SK-N-SH treated with all-trans-retinoic acid at 6 μM for 48 hours (cell line): ENCODE measurements at regions not wholly inside any gene's neighbourhood (a gene's known extent, or its start where the extent isn't known, plus 50 kb on each side); places are given as distances from the start of the nearest gene placed in this dataset.

ENCODE experiments used
- ARNTL ChIP-seq: fragments of 450-650 bp; formaldehyde crosslinking; IDR thresholded peaks from 2 replicates; pipeline ENCODE4 v1.5.0; 2020; ENCODE audit warnings: low read depth, mild to moderate bottlenecking, moderate library complexity, borderline replicate concordance
- CREB5 ChIP-seq: fragments of 250-450 bp; sonication (Bioruptor Pico); IDR thresholded peaks from 2 replicates; pipeline ENCODE4 v1.5.1; 2020; ENCODE audit warnings: low read depth, mild to moderate bottlenecking, moderate library complexity
- GLIS3 ChIP-seq: fragments of 250-450 bp; sonication (Bioruptor Pico); IDR thresholded peaks from 2 replicates; pipeline ENCODE4 v1.5.0; 2020; ENCODE audit warnings: mild to moderate bottlenecking, moderate library complexity
- OSR1 ChIP-seq: fragments of 250-450 bp; sonication (Bioruptor Pico); IDR thresholded peaks from 2 replicates; pipeline ENCODE4 v1.8.0; 2022; ENCODE audit warnings: moderate library complexity, mild to moderate bottlenecking, inconsistent platforms
- PATZ1 ChIP-seq: fragments of 250-450 bp; sonication (Bioruptor Pico); IDR thresholded peaks from 2 replicates; pipeline ENCODE4 v1.8.0; 2020; ENCODE audit warnings: mild to moderate bottlenecking, moderate library complexity, borderline replicate concordance
- RARB ChIP-seq: fragments of 250-450 bp; sonication (Bioruptor Pico); IDR thresholded peaks from 2 replicates; pipeline ENCODE4 v1.8.0; 2021; ENCODE audit warnings: mild to moderate bottlenecking, moderate library complexity
- SNAI2 ChIP-seq: fragments of 250-450 bp; sonication (Bioruptor Pico); IDR thresholded peaks from 2 replicates; pipeline ENCODE4 v1.5.0; 2020; ENCODE audit warnings: mild to moderate bottlenecking, moderate library complexity
- TOX ChIP-seq: fragments of 250-450 bp; sonication (Bioruptor Pico); IDR thresholded peaks from 2 replicates; pipeline ENCODE4 v1.8.0; 2021; ENCODE audit warnings: mild to moderate bottlenecking, moderate library complexity, borderline replicate concordance

- TF ChIP-seq CREB5 (CRISPR knock-in tag) (no peak), OSR1 (no peak), GLIS3 (CRISPR knock-in tag) (no peak), ARNTL (CRISPR knock-in tag) (no peak), RARB (CRISPR knock-in tag) (no peak), PATZ1 (CRISPR knock-in tag) (no peak), SNAI2 (CRISPR knock-in tag) (no peak), TOX (CRISPR knock-in tag) (no peak)
Observed at GRCh38 chr7:25759286-25759685, 392.7 kb upstream of the NFE2L3 start.
